Renal pelvis (tissue), 1 donor: ENCODE measurements at regions not wholly inside any gene's neighbourhood (a gene's known extent, or its start where the extent isn't known, plus 50 kb on each side); places are given as distances from the start of the nearest gene placed in this dataset.
"Not testable (repeated sequence)": the region's sequence is repeated elsewhere in the genome, so short reads cannot be mapped to it uniquely, and the experiment has no call there.

Experiments used
- DNase-seq: peaks from one replicate; pipeline ENCODE4 v3.0.0-alpha.2; 2013

DNA sequence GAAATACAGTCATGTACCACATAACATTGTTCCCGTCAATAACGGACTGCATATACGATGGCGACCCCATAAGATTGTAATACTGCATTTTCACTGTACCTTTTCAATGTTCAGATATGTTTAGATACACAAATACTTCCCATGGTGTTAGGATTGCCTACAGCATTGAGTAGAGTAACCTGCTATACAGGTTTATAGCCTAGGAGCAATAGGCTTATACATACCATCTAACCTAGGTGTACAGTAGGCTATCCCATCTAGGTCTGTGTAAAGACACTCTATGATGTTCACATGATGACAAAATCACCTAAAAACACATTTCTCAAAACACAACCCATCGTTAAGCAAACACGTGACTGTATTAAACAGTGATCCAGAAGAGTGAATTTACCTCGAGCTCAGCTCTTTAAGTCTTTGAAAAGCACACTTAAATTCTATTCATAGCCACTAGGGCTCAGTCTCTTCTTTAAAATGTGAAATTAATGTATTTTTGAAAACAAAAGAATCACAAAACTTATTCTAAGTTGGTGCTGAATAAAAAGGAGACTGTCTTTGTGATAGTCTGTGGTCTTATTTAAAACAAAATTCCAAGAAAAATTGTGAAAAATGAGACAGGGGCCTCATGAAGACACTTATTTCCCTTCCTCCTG lies 239.1 kb upstream of the ARID2 start:
- no peak for DNase-seq

DNA sequence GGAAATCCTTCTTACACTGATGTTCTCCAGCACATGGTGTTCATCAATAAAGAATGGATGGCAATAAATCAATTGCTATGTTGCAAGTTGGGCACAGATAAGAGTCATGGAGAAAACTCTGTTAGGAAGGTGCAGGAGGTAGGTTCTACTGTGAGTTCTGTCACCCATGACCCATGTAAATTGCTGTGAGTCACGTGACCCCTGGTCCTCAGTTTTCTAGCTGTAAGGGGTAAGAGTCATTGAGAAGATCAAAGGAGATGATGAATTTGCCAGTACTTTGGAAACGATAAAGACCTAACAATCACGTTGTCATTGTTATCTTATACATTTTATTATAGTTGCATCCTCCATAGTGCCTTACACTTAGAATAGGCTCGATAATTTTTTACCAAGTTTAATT lies 235.2 kb upstream of the ARID2 start:
- no peak for DNase-seq

DNA sequence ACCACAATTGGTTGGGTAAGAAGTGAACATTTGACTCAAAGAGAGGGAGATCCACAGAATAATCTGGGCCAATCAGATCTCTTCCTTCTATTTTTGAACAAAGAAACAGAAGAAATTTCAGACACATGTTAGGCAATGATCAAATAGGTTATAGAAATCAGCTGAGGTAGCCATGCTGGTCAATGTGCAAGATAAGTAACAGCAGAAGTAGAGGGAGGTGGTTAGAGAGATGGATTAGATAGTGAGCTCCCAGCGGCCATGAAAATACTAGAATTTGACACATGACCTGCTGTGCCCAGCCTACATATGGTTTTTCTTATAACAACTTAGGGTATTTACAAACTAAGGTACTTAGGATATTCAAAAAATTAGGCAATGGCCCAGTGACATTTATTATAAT lies 230.9 kb upstream of the ARID2 start:
- no peak for DNase-seq

DNA sequence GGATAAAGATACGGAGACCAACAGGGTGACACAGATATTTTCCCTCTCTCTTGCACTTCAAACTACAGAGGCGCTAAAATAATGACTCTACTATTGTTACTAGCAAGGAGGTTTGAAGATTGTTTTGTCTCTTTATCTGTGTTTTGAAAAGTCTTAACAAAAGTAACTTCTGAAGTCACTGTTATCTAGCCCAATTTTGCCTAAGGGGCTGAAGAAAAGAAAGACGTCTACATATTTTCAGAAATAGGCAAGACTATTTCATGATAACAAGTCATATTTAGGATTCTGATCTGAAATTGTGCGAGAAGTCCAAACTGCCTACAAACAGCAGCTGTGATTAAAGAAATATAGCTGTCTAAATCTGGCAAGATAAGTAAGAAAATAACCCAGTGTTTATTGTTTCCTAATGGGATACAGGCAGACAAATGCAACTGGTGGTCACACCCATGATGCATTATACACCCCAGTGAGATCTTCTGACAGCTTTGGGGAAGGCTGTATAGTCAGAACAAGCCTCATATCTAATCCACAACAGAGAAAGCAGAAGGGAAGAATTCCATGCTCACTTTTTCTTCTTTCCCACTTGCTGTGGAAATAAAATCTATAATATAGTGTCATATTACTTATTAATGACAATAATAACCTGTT lies 226.9 kb upstream of the ARID2 start:
- DNase-seq = no peak

DNA sequence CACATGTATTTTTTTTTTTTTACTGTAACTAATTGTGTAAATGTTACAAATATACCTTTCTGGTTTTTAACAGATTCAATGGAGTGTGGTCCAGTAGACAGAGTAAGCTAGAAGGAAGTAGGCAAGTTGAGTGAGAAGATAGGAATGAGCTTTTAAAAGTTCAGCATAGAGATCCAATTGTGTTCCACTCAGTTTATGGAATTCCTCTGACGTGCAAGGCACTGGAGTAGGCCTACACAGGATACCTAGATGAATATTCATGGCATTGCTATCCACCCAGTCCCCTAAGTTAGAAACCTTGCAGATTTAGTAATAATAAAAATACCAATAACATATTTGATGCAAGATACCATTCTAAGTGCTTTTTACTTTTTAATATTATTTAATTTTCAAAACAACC lies 225.6 kb upstream of the ARID2 start:
- no peak for DNase-seq

DNA sequence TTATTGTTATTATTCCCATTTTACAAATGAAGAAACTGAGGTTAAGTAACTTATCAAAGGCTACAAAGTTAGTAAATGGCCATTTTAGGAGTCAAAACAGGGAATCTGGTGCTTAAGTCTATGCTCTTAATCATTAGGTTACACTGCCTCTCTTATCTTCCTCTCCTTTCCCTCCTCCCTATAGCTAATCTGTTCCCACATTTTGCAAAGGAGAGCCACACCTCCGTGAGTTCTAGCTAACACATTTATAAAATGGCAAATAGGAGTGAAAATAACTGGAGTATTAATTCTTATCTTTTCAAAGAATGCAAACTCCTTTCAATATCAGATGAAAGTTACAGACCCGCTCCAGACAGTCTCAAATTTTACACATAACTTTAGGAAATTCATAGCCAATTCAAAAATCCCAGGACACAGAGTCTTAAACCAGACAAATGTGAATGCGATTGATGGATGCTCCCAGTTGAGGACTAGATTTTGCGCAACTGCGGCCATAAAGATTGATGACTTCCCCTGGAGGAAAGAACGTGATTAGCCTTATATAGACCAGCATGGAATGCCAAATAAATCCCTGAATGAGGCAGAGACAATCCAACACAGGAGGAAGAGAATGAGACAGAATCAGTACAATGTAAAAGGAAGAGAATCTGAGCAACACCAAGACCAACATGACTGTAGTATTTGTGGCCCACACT lies 225.0 kb upstream of the ARID2 start:
- DNase-seq = no peak

DNA sequence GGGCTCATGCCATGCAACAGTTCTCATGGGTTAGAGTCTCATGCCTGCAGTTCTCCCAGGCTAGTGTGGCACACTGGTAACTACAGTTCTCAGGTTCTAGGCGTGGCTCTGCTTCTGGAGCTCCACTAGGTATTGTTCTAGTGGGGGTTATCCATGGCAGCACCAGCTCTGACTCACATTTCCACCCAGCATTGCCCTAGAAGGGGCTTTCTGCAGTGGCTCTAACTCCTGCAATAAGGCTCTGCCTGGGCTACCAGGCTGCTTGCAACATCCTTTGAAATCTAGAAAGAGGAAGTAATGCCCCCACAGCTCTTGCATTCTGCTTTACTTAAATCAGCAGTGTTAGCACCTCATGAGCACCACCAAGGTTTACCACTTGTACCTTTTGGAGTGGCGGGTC lies 220.3 kb upstream of the ARID2 start:
- no peak for DNase-seq

DNA sequence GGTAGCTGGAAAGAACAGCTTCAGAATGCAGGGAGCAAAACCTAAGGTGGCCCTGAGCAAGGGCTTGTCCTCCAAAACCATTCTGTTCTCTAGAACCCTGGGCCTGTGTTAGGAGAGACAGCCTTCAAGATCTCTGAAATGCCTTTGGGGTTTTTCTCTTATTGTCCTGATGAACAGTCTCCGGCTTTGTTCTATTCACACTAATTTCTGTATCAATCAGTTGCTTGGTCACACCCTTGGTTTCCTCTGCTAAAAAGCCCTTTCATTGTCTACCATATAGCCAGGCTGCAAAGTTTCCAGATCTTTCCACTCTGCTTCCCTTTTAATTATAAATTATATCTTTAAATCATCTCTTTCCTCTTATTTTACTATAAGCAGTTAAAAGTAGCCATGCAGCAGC lies 219.9 kb upstream of the ARID2 start:
- DNase-seq = no peak

DNA sequence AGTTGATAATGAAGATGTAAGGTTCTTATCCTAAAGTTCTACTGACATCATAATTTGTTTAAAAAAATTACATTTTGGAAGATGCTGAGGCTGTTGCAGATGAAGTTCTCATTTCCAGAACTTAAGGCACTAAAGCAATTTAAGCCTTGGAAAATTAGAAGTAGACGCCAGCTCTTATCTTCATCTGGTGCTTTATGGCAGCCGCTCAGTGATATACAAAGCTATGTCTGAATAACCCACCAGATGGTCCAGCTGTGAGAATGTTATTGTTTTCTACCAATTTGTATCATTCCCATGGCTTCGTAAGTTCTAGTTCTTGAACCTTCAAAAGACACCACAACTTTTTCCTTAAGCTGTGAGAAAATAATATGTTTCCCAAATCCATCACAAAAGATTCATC lies 212.1 kb upstream of the ARID2 start:
- DNase-seq = no peak

DNA sequence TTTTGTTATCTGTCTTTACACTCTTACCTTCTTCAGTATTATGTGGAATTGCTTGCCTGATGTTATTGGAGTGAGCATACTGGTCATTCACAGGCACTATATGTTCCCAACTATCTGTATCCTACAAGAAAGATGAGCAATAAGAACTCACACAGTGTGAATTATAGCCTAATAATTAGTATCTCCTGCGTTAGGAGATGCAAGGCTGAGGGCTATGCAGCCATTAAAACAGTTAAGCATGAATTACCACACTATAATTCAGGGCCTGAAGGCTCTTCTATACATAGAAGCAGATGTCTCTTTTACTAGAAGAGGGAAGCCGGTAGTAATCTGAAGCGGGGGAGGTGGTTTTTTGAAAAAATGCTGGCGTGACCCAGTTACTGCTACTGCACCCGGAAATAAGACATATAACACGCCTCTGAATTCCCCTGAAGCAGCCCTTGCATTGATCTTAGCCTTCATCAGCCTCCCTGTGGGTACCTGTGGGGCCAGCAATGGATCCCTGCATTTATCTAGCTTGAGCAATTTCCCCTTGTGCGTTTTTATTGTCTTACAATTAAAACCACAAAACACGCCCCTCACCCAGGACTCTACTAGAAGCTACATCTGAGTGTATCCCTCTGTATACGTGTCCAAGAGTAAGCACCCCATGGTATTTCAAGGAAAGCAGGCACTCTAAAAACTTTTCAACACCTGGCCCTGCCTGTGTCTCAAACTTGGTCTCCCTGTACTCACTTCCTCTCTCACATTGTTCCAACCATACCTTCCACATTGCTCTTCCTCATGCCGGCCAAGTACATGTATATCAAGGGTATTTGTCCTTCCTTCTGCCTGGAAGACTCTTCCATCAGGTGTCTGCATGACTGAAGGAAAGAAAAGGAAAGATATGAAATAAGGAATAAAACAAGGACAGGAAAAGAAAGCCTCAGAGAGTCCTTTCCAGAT lies 210.9 kb upstream of the ARID2 start:
- DNase-seq = peak; percentile 16

DNA sequence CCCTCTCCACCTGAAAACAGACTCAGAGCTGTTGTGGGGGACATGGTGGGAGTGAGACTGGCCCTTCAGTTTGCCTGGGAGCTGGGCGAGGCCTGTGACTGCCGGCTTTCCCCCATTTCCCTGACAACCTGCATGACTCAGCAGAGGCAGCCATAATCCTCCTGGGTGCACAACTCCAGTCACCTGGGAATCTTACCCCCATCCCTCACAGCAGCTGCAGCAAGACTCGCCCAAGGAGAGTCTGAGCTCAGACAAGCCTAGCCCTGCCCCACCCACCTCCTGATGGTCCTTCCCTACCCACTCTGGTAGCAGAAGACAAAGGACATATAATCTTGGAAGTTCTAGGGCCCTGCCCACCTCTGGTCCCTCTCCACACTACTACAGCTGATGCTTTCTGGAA lies 207.3 kb upstream of the ARID2 start:
- DNase-seq = no peak

DNA sequence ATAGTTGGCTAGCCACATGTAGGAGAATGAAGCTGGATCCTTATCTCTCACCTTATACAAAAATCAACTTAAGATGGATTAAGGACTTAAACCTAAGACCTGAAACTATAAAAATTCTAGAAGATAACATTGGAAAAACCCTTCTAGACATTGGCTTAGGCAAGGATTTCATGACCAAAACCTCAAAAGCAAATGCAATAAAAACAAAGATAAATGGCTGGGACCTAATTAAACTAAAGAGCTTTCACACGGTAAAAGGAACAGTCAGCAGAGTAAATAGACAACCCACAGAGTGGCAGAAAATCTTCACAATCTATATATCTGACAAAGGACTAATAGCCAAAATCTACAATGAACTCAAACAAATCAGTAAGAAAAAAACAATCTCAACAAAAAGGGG lies 202.7 kb upstream of the ARID2 start:
- DNase-seq = not testable (repeated sequence)

DNA sequence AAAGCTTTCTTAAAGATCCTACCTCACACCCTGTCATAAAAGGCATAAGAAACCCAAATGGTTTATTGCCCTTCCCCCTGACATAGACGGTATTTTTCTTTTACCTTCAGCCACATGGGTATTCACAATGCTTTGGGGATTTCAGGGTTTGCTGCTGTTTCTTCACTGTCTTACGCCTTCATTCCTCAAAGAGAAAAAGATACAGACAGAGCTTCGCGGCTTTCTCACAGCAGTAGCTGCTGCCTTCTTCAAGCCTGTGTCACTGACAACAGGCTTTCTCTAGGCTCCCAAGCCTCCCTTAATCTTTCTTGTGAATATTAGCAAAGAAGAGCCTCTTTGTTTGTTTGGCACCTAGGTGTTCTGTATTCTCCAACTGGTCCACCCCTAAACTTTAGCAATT lies 197.4 kb upstream of the ARID2 start:
- no peak for DNase-seq

DNA sequence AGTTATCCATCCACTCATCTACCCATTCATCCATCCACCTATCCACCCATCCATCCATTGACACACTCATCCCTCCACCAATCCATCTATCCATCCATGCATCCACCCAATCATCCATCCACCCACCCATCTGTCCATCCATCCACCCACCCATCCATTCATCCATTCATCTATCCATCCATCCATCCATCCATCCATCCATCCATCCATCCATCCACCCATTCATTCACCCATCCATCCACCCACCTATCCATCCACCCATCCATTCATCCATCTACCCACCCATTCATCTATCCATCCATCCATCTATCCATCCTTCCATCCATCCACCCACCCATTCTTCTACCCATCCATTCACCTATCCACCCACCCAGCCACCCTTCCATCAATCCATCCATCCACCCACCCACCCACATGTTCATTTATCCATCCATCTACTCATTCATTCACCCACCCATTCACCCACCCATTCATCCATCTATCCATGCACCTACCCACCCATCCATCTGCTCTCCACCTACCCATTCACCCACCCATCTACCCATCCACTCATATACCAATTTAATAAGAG lies 193.8 kb upstream of the ARID2 start:
- no peak for DNase-seq

DNA sequence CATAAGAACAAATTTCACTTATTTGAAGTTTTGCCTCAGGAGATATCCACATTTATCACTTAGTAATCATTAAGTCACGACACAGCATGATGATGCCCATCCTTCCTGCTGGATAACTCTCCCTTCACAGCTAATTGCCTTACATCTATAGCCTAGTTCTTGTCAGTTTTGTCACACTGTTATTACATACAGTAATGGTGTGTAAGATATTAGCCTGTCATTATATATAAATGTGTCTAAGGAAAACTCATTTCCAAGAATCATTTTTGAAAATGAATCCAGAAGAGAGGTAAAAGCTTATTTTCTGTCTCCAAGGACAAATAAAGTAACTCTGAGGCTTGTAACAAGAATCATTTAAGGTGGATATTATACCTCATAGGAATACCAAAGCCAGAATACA lies 193.2 kb upstream of the ARID2 start:
- no peak for DNase-seq

DNA sequence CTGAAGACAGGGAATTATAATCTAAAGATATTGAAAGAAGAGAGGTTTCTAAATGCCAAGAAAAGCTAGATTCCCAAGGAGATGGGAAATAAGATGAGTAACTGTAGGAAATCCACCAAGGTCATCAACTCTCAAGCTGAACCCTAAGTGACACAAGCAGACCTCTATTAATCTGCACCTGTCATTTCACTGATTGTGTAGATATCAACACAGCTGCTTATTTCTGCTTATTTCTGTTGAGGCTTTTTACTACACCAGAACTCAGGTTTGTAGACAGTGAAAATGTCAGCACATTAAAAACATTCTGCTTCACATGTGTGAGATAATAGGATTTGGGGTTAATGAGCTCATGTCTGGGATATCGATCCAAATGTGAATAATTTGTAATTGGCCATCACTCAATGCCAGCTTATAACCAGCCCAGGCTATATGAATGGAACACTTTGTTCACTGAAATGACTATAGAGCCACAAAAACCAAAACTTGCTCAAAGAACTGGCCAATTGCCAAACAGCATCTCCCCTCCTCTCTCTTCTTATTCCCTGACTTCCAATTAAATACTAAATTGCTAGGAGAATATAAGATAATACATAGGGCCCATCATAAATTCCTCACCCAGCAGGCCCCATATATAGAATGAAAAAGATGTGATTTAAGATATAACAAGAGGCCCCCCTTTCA lies 188.7 kb upstream of the ARID2 start:
- no peak for DNase-seq

DNA sequence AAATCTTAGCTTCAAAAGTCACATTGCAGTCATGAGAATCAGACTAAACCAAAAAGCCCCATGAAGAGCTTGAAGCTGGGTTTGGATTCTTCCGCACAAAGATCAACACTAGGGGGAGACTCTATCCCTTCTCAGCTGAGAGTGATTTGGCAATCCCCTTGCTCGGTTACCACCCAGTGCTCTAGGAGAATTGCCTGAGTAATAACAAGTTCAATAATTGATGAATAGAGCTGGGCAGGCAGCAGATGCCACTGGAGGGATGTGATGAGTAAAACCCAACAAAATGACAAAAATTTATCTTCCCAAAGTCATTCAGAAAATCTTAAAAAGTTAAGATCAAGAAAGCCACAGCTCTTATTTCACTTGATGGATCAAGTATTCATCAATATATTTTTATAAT lies 185.6 kb upstream of the ARID2 start:
- DNase-seq = peak; percentile 65

DNA sequence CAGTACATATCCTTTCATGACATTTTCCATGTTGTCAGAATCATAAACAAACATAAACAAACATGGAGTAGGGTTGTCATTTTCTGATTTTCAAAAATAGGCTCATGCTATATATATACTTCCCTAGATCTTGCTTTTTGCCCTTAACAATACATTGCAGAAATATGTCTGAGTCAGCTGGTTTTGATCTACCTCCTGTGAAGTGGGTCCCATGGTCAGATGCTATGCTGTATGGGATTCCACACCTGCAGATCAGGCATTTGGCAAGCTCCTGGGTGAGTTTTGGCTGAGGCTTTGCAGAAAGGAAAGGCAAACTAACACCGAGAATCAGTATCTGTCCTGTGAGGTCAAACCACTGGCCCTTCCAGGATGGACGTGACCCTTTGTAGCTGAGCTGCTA lies 183.0 kb upstream of the ARID2 start:
- no peak for DNase-seq

DNA sequence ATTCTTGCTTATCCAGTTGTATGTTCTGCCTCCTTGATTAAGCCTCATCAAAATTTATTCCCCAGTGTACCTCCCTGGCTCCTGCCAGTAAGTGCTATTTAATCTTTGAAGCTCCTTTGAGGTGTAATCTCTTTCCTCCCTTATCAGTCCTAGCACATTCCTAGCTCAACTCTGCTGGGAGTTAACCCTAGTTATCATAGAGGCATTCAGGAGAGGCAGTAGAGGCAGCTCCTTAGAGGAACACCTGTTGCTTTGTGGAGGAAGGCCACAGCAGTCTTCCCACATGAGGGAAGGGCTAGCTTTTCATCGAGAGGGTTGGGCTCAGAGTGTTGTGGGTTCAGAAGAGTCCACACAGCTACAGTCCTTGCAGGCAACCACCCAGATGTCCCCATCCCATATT lies 182.4 kb upstream of the ARID2 start:
- no peak for DNase-seq

DNA sequence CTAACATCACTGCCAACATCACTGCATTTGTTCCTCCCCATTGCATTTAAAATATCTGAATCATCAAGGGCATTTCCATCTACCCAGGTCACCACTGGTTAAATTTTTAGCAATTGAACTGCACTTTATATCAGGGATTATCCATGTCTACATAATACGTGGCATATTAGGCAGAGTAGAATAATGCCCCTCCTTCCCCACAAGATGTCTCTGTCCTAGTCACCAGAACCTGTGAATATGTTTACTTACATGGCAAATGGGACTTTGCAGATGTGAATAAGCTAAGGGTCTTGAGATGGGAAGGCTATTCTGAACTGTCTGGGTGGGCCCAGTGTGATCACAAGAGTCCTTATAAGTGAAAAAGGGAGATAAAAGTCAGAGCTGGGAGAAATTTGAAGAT lies 181.7 kb upstream of the ARID2 start:
- DNase-seq = no peak

DNA sequence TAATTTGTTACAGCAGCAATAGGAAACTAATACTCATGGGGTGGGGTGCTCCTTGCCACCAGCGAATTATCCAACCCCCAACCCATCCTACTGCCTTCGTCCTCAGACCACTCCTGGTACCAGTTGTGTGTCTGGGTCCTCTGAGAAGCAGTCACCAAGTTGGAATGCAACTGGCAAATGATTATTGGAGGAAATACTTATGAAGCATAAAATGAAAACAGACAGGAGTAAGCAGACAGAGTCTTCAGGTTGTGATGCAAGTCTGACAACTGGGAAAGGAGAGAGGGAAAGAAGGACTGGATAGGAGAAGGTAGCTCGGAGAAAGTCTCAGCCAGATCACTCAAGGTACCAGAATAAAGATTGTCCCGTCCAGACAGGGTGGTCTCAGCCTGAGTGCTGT lies 181.1 kb upstream of the ARID2 start:
- DNase-seq = no peak
